Lung (tissue), 11 donors: ENCODE measurements at regions not wholly inside any gene's neighbourhood (a gene's known extent, or its start where the extent isn't known, plus 50 kb on each side); places are given as distances from the start of the nearest gene placed in this dataset.
A peak's percentile ranks its signal among the peaks of the same experiment; 100 is the strongest.

Source experiments
- ATAC-seq: fragments of 200-7000 bp; cut with Tn5 transposase; one replicate; pipeline ENCODE4 v1.9.1; 2020; ENCODE audit warnings: moderate number of reproducible peaks; ENCODE audit not compliant: insufficient read depth, low FRiP score
- DNase-seq, 3 donors: peaks; one replicate each; pipeline ENCODE4 v3.0.0-alpha.2; 2013 to 2017
- H3K27ac ChIP-seq, 2 donors: one replicate each; pipeline ENCODE4 v1.5.1; 2013; ENCODE audit warnings: mild to moderate bottlenecking in 2 of 2, moderate library complexity in 2 of 2, control low read depth in 1 of 2, inconsistent platforms in 1 of 2, low read depth in 1 of 2, low read length in 1 of 2
- H3K27me3 ChIP-seq, 3 donors: one replicate each; pipeline ENCODE4 v1.5.1; 2013; ENCODE audit warnings: low read length in 2 of 3; ENCODE audit not compliant: control insufficient read depth in 3 of 3, insufficient read depth in 3 of 3
- H3K36me3 ChIP-seq, 4 donors: one replicate each; pipeline ENCODE4 v1.5.1; 2013; ENCODE audit warnings: low read length in 4 of 4, mild to moderate bottlenecking in 1 of 4, moderate library complexity in 1 of 4; ENCODE audit not compliant: control insufficient read depth in 4 of 4, insufficient read depth in 4 of 4
- H3K4me1 ChIP-seq, 5 donors: one replicate each; pipeline ENCODE4 v1.5.1; 2013; ENCODE audit warnings: low read length in 5 of 5, mild to moderate bottlenecking in 2 of 5, moderate library complexity in 1 of 5; ENCODE audit not compliant: control insufficient read depth in 5 of 5, insufficient read depth in 5 of 5
- H3K4me3 ChIP-seq: one replicate; pipeline ENCODE4 v1.5.1; 2013; ENCODE audit warnings: mild to moderate bottlenecking, control low read depth, moderate library complexity
- H3K9ac ChIP-seq, 2 donors: one replicate each; pipeline ENCODE4 v1.5.1; 2013; ENCODE audit warnings: low read length in 2 of 2, control low read depth in 1 of 2; ENCODE audit not compliant: insufficient read depth in 1 of 2
- H3K9me3 ChIP-seq, 4 donors: one replicate each; pipeline ENCODE4 v1.5.1; 2013; ENCODE audit warnings: low read length in 3 of 4, mild to moderate bottlenecking in 1 of 4, moderate library complexity in 1 of 4; ENCODE audit not compliant: control insufficient read depth in 4 of 4, insufficient read depth in 3 of 4
- WGBS, 2 donors: extraction: QIAGEN DNeasy Blood & Tissue Kit; methylation state at CpG; one replicate each; pipeline ENCODE4 v1.1.7; 2013; 5-methylcytosine and 5-hydroxymethylcytosine counted together
- TF ChIP-seq, protein P1 (sequence below): IDR thresholded peaks from 2 replicates; pipeline ENCODE4 v1.5.1; 2012; ENCODE audit warnings: mild to moderate bottlenecking; ENCODE audit errors: control extremely low read depth, extremely low read depth
- donor health status: control.
- donor health status: control.
- donor health status: Bipolar disorder and iron deficiency.
- donor health status: healthy.
- donor health status: DM: yes; HTN: yes; CAD: no.

DNA sequence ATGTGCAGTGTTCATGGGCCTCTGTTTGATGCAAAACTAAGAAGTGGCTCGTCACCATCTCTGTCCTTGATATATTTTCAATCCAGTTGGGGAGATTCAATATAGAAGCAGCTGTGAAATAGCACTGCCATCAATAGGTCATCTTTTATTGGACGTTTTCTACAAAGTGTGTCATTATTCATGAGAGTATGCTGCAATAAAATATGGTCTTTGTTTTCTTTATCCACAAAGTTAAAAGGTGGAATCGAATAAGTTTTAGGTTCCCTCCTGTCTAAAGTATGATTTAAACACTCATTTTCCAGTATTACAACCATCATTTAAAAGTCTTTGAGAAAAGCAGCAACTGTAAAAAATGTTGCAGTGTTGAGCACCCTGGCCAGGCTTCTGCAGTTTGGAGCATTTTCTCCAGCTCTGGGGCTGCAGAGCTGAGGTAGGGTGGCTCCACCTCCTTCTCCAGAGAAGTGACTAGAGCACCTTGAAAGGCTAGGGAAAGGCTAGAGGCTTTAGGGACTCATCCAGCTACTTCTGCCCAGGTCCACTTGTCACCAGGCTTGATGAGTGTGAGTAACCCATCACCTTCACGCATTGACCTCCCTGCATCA is 56.5 kb upstream of the DNAH14 start:
- ATAC-seq = no peak
- H3K27ac ChIP-seq = no peak overlapping the region

DNA sequence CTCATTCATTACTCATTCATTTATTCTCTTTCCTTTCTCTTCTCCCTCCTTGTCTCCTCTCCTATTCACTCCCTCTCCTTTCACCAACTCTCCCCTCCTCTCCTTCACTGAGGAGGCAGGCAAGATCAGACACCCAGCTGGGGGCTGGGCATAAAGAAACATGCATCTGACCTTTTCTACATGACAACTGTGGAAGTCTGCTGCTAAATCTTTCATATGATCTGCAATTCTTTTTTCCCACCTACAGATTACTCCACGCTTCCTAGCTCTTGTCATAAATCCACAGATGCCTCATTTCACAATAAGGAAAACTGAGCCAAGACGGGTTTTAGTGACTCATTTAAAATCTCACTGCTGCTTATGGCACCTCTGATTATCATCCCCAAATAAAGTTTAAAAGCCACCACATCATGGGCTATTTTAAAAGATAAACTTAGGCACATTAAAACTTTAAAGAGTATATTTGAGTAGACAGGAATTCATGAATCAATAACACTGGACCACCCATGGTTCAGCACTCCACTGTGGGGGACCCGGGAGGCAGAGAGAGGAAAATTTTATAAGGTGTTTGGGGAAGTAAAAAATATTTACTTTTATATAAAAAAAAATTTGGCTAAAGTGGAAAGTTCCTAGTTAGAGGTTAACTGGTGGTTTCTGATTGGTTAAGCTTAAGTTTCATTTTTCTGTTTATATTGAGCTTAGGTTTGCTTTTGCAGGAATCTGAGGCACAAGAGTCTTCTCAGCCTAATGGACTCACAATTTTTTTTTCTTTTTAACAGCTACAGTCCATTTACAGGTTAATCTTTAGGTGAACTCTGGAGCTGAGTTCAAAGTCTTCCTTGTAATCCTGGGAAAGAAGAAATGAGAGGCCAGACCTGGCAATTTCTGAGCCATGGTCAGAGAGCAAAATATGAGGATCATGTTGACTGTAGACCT is 55.8 kb upstream of the DNAH14 start:
- TF ChIP-seq, protein P1, sequence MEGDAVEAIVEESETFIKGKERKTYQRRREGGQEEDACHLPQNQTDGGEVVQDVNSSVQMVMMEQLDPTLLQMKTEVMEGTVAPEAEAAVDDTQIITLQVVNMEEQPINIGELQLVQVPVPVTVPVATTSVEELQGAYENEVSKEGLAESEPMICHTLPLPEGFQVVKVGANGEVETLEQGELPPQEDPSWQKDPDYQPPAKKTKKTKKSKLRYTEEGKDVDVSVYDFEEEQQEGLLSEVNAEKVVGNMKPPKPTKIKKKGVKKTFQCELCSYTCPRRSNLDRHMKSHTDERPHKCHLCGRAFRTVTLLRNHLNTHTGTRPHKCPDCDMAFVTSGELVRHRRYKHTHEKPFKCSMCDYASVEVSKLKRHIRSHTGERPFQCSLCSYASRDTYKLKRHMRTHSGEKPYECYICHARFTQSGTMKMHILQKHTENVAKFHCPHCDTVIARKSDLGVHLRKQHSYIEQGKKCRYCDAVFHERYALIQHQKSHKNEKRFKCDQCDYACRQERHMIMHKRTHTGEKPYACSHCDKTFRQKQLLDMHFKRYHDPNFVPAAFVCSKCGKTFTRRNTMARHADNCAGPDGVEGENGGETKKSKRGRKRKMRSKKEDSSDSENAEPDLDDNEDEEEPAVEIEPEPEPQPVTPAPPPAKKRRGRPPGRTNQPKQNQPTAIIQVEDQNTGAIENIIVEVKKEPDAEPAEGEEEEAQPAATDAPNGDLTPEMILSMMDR = no peak
- Histone ChIP-seq H3K9ac (no peak overlapping the region), H3K4me1 (peaks cover 0 to 28% (median 11%) of the 10 kb centered on the region in 5 donors), H3K27ac (no peak overlapping the region), H3K36me3 (no peaks in the 10 kb centered on the region), H3K9me3 (no peaks in the 10 kb centered on the region), H3K27me3 (peaks cover 0 to 3% (median 0%) of the 10 kb centered on the region in 3 donors), H3K4me3 (no peak overlapping the region)
- DNase-seq (peak; percentile 36 to 81 (median 77)), ATAC-seq (no peak)
- WGBS, 2 donors = 21 to 41% methylated on average over 3 of the region's 3 CpGs

More for the DNA sequence above, 56.5 kb upstream of the DNAH14 start:
- no peak overlapping the region for H3K4me3 ChIP-seq
- TF ChIP-seq, protein P1 = no peak
- no peaks in the 10 kb centered on the region for H3K36me3 ChIP-seq
- no peak overlapping the region for H3K9ac ChIP-seq
- peaks cover 0 to 28% (median 11%) of the 10 kb centered on the region in 5 donors for H3K4me1 ChIP-seq
- H3K9me3 ChIP-seq = no peaks in the 10 kb centered on the region
- peak in 1 of 3 donors; percentile 5 for DNase-seq
- H3K27me3 ChIP-seq = peaks cover 0 to 3% (median 0%) of the 10 kb centered on the region in 3 donors
- 54 to 74% methylated on average over 4 of the region's 4 CpGs for WGBS, 2 donors

DNA sequence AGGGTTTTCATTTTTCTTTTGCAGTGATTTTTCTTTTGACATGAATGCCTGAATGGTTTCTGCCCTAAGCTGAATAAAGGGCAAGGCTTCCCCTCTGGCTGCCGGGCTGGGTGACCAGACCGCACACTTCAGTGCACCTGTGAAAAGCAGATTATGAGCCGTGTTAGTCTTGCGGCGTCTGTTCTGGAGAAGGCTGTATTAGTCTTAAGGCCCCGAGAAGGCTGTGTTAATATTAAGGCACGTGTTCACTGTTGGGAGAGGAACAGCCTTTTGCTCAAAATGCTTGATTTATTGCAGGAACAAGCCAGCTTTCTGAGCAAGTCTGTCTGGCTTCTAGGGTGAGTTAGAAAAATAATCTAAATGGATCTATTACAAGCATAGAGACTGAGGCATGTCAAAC is 54.7 kb upstream of the DNAH14 start:
- peaks cover 0 to 33% (median 11%) of the 10 kb centered on the region in 5 donors for H3K4me1 ChIP-seq
- 17 to 22% methylated on average over 7 of the region's 7 CpGs for WGBS, 2 donors
- no peak overlapping the region for H3K4me3 ChIP-seq
- no peaks in the 10 kb centered on the region for H3K36me3 ChIP-seq
- no peak overlapping the region for H3K9ac ChIP-seq
- TF ChIP-seq, protein P1 = no peak
- ATAC-seq = no peak
- no peaks in the 10 kb centered on the region for H3K9me3 ChIP-seq
- H3K27ac ChIP-seq = no peak overlapping the region
- peaks cover 0 to 3% (median 0%) of the 10 kb centered on the region in 3 donors for H3K27me3 ChIP-seq
- peak in 2 of 3 donors; percentile 12 to 46 for DNase-seq
